GM19238 (cell line): ENCODE measurements at regions not wholly inside any gene's neighbourhood (a gene's known extent, or its start where the extent isn't known, plus 50 kb on each side); places are given as distances from the start of the nearest gene placed in this dataset.
"Not testable (repeated sequence)": the region's sequence is repeated elsewhere in the genome, so short reads cannot be mapped to it uniquely, and the experiment has no call there.

Experiments
- DNase-seq: peaks from one replicate; pipeline ENCODE4 v3.0.0; 2011; ENCODE audit warnings: low spot score; ENCODE audit not compliant: insufficient read length

DNA sequence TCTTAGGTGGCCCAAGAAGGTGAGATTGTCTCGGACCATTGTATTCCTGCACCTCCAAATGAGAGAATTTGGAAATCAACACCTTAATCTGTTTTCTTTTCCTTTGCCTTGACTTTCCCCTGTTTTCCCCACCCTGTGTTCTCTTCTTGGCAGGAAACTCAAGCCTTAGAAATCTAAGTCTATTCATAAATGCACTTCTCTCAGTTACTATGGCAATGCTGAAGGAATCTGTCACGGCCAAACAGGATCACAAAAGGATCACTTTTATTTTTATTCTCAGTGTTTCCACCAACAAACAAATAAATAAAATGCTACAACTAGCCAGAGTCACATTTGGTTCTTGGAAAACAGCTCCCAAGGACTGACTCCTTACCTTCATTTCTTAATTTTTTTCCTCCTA, 270.5 kb downstream of the BCAT1 start:
- no peak for DNase-seq

DNA sequence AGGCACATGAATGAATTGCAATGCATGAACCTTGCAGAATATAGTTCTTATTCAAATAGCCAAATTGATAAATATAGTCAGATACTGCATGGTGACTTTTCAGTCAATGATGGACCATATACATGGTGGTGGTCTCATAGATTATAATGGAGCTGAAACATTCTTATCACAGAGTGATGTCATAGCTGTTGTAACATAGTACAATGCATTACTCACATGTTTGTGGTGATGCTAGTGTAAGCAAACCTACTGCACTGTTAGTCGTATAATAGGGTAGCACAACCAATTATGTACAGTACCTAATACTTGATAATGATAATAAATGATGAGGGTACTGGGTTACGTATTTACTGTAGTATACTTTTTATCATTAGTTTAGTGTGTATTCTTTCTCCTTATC, 280.3 kb downstream of the BCAT1 start:
- DNase-seq, result no peak

DNA sequence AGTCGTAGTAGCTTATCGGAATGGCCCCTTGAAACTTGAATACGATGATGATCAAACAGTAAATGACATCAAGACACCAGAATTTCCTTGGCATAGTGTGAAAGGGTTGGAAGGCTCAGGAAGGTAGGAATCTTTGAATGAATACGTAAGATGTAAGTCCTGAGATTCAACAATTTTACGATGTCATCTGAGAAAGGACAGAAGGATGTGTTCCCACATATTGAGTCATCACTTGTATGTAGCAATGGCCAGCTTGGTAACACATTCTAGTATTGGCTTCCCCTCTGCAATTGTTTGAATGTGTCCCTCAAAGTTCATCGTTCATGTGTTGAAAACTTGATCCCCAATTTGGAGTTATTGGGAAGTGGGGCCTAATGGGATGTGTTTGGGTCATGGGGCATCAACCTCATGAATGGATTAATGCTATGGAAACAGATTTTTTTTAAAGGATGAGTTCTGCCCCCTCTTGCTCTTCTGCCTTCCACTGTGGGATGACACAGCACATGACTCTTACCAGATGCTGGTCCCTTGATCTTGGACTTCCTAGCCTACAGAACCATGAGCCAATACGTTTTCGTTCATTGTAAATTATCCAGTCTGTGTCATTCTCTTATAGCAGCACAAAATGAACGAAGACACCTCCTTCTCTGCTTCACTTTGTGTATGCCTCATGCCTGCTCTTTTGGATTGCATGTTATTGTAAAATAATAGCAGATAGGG, 284.6 kb downstream of the BCAT1 start:
- no peak for DNase-seq

DNA sequence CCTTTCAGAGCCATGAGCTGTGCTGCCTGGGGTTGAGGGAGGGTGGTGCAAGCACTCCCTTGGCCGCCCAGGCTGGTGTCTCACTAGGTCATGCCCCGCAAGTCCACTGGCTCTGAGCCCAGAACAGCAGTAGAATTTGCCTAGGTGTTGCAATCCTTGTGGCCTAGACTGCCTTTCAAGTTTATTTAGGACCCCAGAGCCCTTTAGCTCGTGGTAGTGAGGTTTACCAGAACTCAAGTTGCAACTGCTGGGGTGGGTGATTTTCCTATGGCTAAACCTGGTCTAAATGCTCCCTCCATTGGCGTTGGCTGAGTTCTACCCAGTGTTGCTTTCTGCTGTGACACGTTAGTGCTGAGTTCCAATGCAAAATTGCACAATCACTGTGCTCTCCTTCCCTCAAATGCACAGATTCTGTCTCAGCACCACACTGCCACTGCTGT, 287.2 kb downstream of the BCAT1 start:
- DNase-seq, result no peak

DNA sequence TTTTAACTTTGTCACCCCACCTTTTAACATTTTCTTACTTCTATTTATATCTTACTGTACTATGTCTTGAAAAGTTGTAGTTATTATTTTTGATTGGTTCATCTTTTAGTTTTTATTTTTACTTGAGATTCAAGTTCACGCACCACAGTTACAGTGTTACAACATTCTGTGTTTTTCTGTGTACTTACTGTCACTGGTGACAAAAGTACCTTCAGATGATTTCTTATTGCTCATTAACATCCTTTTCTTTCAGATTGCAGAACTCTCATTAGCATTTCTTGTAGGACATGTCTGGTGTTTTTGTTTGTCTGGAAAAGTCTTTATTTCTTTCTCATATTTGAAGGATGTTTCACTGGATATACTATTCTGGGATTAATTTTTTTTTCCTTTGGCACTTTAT, 289.9 kb downstream of the BCAT1 start:
- DNase-seq, result no peak

DNA sequence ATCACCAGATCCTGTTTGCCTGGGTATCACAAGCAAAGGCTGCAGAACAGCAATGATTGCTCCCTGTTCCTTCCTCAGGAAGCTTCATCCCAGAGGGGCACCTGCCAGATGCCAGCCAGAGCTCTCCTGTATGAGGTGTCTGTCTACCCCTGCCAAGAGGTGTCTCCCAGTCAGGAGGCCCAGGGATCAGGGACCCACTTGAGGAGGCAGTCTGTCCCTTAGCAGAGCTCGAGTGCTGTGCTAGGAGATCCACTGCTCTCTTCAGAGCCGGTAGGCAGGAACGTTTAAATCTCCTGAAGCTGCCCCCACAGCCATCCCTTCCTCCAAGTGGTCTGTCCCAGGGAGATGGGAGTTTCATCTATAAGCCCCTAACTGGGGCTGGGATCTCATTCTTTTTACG, 294.6 kb downstream of the BCAT1 start:
- not testable (repeated sequence) for DNase-seq

DNA sequence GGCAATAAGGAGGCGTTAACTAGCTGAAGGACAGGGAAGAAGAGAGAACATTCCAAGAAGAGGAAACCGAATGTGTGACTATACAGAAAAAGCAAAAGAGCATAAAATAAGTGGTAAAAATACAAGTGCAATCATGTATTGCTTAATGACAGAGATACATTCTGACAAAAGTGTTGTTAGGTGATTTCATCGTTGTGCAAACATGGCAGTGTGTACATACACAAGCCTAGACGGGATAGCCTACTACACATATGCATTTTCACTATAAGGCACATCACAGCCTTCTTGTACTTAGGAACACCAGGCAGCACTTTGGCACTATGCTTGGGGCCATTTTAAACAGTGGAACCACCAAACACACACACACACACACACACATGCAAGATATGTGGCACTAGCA, 299.3 kb downstream of the BCAT1 start:
- DNase-seq, result no peak

DNA sequence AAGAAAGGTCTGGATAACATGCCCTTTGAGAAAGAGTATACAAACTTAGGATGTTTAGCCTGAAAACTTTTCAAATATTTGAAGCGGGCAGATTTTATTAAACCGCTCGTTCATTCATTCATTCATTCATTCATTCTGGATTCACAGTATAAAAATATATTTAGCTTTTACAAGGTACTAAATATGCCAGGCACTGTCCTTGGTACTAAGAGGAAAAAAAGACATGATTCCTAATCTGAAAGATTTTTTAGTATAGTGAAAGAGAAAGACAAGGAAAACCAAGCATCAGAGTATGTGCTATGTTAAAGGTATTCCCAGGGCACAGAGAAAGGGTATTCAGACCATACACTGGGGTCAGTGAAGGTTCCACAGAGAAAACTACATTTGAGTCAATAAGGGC, 299.7 kb downstream of the BCAT1 start:
- no peak for DNase-seq

DNA sequence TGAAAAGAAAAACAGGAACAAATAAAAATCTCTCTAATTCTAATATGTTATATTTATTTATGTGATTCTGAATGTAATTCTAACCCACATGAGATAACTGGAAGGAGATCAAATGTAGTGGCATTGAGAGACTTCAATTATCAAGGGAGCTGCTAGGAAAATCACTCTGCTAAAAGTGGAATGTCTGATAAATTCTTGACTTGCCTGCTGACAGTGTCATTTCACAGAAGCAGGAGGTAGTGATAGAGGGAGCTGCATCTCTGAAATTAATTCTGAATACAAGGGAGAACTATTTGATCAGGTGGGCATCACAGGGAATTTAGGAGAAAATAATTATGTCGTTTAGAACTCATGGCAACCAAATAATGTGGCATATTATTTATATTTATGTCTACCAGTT, 303.6 kb downstream of the BCAT1 start:
- DNase-seq, result no peak

DNA sequence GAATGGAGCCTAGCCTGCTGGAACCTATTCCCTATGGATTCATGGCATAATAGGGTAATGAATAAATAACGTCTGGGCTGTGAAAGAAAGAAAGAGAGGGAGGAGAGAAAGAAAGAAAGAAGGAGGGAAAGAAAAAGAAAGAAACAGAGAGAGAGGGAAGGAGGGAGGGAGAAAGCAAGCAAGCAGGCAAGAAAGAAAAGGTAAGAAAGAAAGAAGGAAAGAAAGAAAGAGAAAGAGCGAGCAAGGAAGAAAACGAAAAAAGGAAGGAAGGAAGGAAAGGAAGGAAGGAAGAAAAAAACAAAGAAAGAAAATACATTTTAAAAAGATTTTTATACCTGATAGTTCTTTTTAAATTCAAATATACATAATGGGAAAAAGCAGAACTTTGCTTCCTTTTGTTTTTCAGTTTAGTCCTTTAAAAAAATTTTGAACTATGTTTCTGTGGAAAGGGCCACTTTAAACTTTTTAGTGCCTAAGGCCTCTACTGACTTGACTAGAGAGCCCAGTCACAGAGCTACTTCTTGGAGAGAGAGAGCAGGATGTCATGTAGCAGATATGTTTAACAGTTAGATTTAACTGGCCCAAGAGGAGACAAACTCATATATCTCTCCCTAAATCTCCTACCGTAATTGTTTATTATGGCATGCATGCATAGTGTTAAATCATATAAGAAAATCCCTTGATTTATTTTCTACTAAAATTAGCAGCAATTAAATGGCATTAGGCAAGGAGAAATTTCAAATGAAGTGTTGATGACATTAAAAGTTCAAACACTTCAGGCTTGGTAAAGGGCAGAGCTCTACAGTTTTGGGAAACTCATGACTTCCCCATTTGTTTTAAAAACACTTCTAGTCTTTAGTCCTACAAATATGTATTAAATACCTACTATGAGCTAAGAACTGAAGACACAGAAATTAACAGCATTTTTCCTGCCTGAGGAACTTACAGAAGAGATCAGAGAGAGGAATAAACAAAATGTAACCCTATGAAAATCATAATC, 305.5 kb downstream of the BCAT1 start:
- no peak for DNase-seq

DNA sequence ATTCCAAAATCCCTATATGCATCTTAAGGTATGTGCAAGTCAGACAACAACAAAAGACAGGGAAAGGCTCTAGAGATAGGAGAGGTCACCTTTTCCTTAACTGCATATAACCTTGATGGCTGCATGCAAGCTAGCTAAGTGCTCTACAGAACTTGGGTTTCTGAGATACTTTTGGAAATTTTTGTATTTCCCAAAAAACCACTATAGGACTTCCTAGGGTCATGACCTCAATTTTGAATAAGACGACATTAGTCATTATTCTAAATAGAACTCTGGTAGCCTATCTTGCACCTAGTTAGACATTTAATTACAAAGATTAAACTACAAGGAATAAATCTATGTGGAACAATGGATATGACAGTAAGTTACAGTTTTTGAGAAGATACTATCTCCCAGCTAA, 309.3 kb downstream of the BCAT1 start:
- DNase-seq, result no peak

DNA sequence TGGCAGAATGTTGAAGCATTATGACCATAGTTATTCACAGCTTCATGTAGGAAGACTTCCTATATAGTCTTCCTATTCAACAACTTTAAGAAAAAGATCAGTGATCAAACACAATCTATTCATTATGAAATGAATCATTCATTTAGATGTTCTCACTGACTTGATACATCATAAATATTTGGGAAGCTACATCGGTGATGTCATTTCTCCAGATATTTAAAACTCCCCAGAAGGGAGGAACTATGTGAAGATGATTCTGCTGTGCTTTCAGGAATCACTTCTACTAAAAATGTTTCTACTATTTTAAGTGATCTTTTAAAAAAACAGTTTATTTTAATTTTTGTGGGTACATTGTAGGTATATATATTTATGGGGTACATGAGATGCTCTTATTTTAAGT, 316.4 kb downstream of the BCAT1 start:
- DNase-seq, result no peak

DNA sequence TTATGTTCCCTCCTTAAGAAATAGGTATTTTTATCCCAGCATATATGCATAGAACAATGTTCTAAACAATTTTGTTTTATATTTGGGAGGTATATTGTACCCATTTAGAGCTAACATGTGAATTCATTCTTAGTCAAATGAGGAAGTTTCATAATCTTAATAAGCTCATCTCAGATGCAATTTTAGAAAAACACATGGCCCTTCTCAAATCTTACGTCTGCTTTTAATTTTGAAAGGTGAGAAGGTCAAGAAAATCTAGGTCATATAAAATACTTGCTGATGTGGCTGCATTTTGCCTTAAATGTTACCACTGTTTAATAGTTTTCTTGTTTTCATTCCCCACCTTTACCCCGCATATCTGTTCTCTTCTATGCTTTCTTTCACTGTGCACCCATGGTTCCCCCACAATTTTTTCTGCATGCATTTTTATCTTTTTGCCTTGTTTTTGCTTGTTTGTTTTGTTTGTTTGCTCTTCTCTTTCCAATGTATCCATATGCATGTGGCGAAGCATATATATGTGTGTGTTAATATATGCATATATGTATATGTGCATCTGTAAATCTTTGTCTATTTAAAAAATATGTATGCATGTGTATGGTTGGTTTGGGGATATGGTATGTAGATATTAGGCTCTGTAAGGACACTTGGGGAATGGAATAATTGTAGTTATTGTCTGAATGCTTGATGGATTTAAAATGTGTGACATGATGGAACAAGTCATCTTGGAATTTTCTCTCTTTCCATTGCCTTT, 317.1 kb downstream of the BCAT1 start:
- no peak for DNase-seq

DNA sequence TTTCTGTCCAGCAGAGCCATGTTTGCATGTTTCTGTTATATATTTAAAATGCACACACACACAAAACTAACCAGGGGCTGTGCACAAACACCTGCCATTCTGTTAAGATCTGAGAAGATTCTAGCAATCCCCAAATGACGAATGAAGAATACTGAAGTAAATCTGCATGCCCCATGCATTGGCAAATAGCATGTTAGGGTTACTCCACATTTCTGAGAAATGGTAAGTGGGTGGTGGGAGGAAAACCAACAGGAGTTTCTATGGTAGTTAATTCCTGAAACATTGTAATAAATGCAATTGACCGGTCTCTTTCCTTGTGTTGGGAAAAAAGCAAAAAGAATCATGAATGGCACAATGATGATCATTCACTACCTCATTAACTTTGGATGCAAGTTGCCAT, 318.0 kb downstream of the BCAT1 start:
- no peak for DNase-seq

DNA sequence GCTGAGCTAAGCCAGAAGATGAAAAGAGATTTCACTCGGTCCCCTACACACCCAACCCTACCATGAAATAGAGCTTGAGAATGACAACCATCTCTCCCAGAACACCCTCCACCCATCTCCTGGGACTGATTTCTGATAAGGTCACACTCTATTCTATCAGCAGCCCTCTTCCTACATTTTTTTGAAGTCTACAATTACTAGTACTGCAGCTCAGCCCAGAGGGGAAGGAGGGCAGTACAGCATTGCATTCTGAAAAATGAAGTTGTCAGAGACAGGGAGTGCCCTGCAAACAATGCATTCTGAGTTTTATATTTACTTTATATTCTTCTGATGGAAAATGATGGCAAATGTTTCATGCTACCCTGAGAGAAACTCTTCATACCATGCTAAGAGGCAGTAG, 318.5 kb downstream of the BCAT1 start:
- DNase-seq, result no peak

DNA sequence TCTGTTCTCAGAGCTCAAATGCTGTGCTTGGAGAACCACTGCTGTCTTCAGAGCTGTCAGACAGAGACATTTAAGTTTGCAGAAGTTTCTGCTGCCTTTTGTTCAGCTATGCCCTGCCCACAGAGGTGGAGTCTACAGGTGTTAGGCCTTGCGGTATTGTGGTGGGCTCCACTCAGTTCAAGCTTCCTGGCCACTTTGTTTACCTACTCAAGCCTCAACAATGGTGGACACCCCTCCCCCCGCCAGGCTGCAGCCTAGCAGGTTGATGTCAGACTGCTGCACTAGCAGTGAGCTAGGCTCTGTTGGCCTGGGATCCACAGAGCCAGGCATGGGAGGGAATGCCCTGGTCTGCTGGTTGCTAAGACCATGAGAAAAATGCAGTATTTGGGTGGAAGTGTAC, 323.8 kb downstream of the BCAT1 start:
- no peak for DNase-seq

DNA sequence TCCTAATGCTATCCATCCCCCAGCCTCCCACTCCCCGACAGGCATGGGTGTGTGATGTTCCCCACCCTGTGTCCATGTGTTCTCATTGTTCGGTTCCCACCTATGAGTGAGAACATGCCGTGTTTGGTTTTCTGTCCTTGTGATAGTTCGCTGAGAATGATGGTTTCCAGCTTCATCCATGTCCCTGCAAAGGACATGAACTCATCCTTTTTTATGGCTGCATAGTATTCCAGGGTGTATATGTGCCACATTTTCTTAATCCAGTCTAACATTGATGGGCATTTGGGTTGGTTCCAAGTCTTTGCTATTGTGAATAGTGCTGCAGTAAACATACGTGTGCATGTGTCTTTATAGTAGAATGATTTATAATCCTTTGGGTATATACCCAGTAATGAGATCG, 328.9 kb downstream of the BCAT1 start:
- DNase-seq, result not testable (repeated sequence)

DNA sequence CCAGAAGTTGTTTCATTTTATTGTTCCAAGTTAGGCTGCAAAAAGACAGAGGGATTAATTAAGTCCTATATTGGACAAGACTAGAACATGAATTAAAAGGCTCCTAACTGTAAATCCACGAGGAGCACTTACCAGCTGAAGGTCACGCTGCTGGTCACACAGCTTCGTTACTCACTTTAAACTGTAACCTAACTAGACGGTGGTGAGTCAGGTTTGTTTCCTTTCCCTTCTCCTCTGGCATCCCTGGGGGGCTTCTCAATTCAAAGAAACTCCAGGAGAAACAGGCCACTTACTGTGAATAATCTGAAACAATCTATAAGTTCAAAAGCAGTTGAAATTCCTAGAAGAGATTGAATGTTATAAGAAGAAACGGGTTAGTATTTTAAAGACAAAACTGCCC, 331.4 kb downstream of the BCAT1 start:
- DNase-seq, result no peak

DNA sequence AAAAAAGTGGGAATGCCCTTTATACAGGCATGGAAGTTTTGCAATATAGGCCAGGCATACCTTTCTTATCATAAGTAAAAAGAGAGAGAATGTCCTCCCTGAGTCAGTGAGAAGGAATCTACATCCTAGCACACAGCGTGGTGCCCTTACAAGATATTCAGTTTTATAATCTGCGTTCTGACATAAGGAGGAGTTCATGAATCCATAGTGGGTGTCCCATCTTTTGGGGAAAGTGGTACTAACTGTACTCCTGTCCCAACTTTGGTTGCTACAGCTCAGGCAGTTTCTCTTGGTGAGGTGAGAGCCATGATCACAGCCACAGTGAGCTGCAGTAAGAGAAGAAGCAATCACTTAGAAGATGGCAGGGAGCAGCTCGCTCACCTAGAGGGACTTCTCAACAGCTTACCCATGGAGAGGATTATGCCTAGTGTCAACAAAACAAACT, 332.9 kb downstream of the BCAT1 start:
- no peak for DNase-seq

DNA sequence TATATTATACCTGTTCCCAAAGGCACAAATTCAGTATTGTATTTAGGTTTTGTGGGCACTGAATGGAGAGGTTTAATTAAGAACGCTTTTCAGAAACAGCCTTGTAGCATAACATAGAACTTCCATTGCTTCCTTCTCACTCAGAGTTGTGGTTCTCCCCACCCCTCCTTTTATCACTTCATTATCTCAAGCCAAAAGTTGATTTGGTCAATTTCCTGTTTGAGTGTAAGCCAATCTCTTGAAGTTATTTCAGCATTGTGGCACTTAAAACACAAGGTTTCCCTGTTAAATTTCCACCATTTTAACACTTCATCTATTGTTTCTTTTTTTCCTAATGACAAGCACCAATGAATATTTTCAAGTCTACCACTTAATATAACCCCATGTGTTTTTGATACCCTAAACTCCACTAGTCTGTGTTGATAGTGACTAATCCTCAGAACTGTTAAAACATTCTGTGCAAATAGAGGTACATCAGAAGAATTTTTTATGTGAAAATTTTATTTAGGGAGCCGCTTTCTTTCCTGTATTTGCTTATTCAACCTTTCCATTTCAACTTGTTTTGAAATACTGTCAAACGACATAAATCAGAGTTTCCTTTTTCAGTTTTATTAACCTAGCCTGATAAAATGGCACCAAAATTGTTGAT, 340.1 kb downstream of the BCAT1 start:
- DNase-seq, result no peak

DNA sequence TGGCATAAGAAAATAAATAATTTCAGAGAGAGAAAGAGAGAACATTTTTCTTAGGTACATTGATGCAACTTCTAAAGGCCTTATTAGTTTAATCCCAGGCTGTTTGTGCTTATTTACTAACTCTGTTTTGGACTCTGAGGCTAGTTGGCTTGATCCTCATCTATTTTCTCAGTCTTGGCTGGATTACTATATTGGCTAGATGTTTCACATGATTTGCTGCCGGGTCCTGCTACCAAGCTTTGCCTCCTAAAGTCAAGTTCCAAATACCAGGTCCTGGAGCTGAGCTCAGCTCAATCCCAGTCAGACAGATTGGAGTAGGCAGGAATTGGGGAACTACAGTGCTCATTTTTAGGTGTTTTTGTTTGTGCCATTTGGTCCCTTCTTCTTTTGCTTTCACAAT, 340.8 kb downstream of the BCAT1 start:
- DNase-seq, result no peak
